ENCODE measurements at regions not wholly inside any gene's neighbourhood (a gene's known extent, or its start where the extent isn't known, plus 50 kb on each side); places are given as distances from the start of the nearest gene placed in this dataset.

- TF ChIP-seq CTCF (IDR thresholded peaks at IDR 0.05; ENCODE audit: insufficient read depth, low read length) (no peak), GABPA (IDR thresholded peaks at IDR 0.05; ENCODE audit: low read depth) (no peak), POLR2AphosphoS5 (IDR thresholded peaks at IDR 0.05; ENCODE audit: low read depth) (no peak), REST (IDR thresholded peaks at IDR 0.05; ENCODE audit: insufficient replicate concordance, low read depth) (no peak)
Observed at GRCh38 chr18:52216109-52216508, 123.9 kb upstream of the DCC start.

Data from HL-60 (cell line).